Caco-2 (cell line): ENCODE measurements at regions not wholly inside any gene's neighbourhood (a gene's known extent, or its start where the extent isn't known, plus 50 kb on each side); places are given as distances from the start of the nearest gene placed in this dataset.
A peak's percentile ranks its signal among the peaks of the same experiment; 100 is the strongest.

Experiments
- BruUV-seq: library from RNA; stranded (reverse); fragments of 400-500 nt; replicated peaks from 2 replicates; lab custom pipeline; 2021; lab: Mats Ljungman, UMichigan
- CTCF ChIA-PET: fragments of 300-600 bp; sonication (Branson Sonifier 250); formaldehyde crosslinking; loops from one replicate; lab custom pipeline; 2022; ENCODE audit warnings: antibody characterized with exemption; lab: Charles Lee
- POLR2A ChIA-PET: fragments of 300-600 bp; sonication (Branson Sonifier 250); formaldehyde crosslinking; loops from one replicate; lab custom pipeline; 2022; ENCODE audit warnings: antibody characterized with exemption; lab: Charles Lee
- DNase-seq, 2 experiments: peaks; one replicate each; pipeline versions ENCODE4 v3.0.0 to v3.0.0-alpha.2; 2020 to 2022
- H3K27me3 ChIP-seq: replicated peaks from 2 replicates; pipeline ENCODE4 v1.6.0; 2011; ENCODE audit warnings: low read length; ENCODE audit not compliant: control insufficient read depth, insufficient read depth
- H3K36me3 ChIP-seq: 2 replicates; pipeline ENCODE4 v1.5.1; 2011; ENCODE audit warnings: low read length; ENCODE audit not compliant: control insufficient read depth, insufficient read depth
- H3K4me1 ChIP-seq: fragments of 250-450 bp; sonication (Bioruptor Pico); 2 replicates; pipeline ENCODE4 v1.5.1; 2020; ENCODE audit warnings: mild to moderate bottlenecking
- H3K4me3 ChIP-seq: 2 replicates; pipeline ENCODE4 v1.5.1; 2011; ENCODE audit warnings: low read depth, mild to moderate bottlenecking, control low read depth, low read length
- H3K9me3 ChIP-seq: fragments of 250-450 bp; sonication (Bioruptor Pico); 2 replicates; pipeline ENCODE4 v1.5.1; 2020; ENCODE audit warnings: mild to moderate bottlenecking, moderate library complexity
- H3K27ac Mint-ChIP-seq: one replicate; pipeline ENCODE4 v1.8.0; 2022; ENCODE audit warnings: mixed read lengths; ENCODE audit not compliant: unreplicated experiment
- H3K27me3 Mint-ChIP-seq: one replicate; pipeline ENCODE4 v1.8.0; 2022; ENCODE audit warnings: mixed read lengths; ENCODE audit not compliant: insufficient read depth, unreplicated experiment
- H3K36me3 Mint-ChIP-seq: one replicate; pipeline ENCODE4 v1.8.0; 2022; ENCODE audit warnings: mild to moderate bottlenecking, mixed read lengths; ENCODE audit not compliant: insufficient read depth, unreplicated experiment
- H3K4me1 Mint-ChIP-seq: one replicate; pipeline ENCODE4 v1.8.0; 2022; ENCODE audit warnings: low read depth, mixed read lengths; ENCODE audit not compliant: unreplicated experiment
- H3K4me3 Mint-ChIP-seq: one replicate; pipeline ENCODE4 v1.8.0; 2022; ENCODE audit warnings: mild to moderate bottlenecking, moderate library complexity, mixed read lengths; ENCODE audit not compliant: unreplicated experiment
- H3K9me3 Mint-ChIP-seq: one replicate; pipeline ENCODE4 v1.8.0; 2022; ENCODE audit warnings: mixed read lengths; ENCODE audit not compliant: unreplicated experiment
- CTCF ChIP-seq, 2 experiments: fragments of 200-600 bp in 1 of 2; IDR thresholded peaks; 1 replicate in 1 of 2; 2 replicates in 1 of 2; pipeline versions ENCODE4 v1.5.1 to v1.8.0; 2011 to 2022; ENCODE audit warnings: antibody characterized with exemption in 1 of 2, control low read depth in 1 of 2, inconsistent platforms in 1 of 2, low read depth in 1 of 2, low read length in 1 of 2, mild to moderate bottlenecking in 1 of 2, moderate library complexity in 1 of 2; ENCODE audit not compliant: insufficient read depth in 1 of 2, severe bottlenecking in 1 of 2, unreplicated experiment in 1 of 2
- intact Hi-C: fragments of 100-400 bp; cut with micrococcal nuclease; formaldehyde crosslinking; loops from one replicate; pipeline ENCODE4 v1.10.0; 2022; ENCODE audit not compliant: unreplicated experiment

GRCh38 chr6:43849844-43850243, 79.8 kb downstream of the VEGFA start:
- Histone ChIP-seq H3K4me1 (peaks cover 52% of the 10 kb centered on the region), H3K9me3 (no peaks in the 10 kb centered on the region), H3K27me3 (no peaks in the 10 kb centered on the region), H3K36me3 (no peaks in the 10 kb centered on the region), H3K4me3 (no peak overlapping the region)
- BruUV-seq = no TSS peak
- Mint-ChIP-seq H3K4me1 (peaks cover 37% of the 10 kb centered on the region), H3K36me3 (peaks cover 8% of the 10 kb centered on the region), H3K9me3 (no peaks in the 10 kb centered on the region), H3K27me3 (no peaks in the 10 kb centered on the region), H3K4me3 (no peak overlapping the region), H3K27ac (peak overlapping the region; percentile 90)
- no peak for TF ChIP-seq CTCF (IDR thresholded peaks at IDR 0.05; ENCODE audit: insufficient read depth in 1 of 2, low read depth in 1 of 2, low read length in 1 of 2, severe bottlenecking in 1 of 2, unreplicated experiment in 1 of 2)
- intact Hi-C loops = loop anchor here (5.0 kb wide), 1 partner anchor 62 kb away; no protein-coding TSS in a partner anchor
- ChIA-PET POLR2A (no interaction called here), CTCF (no interaction called here)
- DNase-seq = no peak

DNA sequence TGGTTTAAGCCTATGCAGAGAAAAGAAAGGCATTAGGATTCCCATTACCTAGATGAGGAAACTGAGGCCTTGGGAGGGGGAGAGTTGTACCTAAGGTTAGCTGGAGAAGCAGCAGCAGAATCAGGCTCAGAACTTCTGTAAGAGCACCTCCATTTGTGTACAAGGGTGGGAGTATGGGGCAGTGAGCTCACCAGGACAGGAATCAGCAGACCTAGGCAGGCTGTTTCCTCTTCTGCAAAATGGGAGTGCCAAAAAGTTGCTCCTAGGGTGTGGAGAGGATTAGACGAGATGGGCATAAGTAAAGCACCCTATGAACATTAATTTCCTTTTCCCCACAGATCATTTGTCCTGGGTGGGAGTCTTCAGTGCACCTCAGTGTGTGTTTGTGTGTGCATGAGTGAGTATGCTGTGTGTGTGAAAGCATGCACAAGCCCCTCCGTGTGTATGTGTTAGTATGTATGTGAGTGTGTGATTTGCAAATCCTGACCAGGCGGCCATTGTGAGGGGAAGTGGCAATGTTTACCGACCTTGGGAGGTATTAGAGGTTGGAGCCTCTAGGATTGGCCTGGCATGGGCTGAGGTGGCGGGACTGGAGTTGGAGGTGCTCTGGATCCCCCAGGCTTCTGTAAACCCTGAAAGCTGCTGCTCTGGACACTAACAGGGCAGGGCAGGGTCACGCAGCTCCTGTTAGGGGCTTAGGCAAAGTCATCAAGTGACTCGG, 78.8 kb downstream of the VEGFA start:
- H3K4me3 Mint-ChIP-seq = no peak overlapping the region
- BruUV-seq = no TSS peak
- no peak overlapping the region for H3K4me3 ChIP-seq

More for the DNA sequence above, 78.8 kb downstream of the VEGFA start:
- peak overlapping the region; percentile 10 for H3K27ac Mint-ChIP-seq
- H3K27me3 Mint-ChIP-seq = no peaks in the 10 kb centered on the region
- ChIA-PET POLR2A (interaction anchor here (0.6 kb wide), 1 partner anchor 12 kb away, joined by 3 read pairs; no protein-coding TSS in a partner anchor), CTCF (interaction anchor here (1.3 kb wide), 1 partner anchor 79 kb away, joined by 3 read pairs; the partner anchor contains the start of gene VEGFA)
- Histone ChIP-seq H3K4me1 (peaks cover 52% of the 10 kb centered on the region), H3K36me3 (no peaks in the 10 kb centered on the region), H3K9me3 (no peaks in the 10 kb centered on the region), H3K27me3 (no peaks in the 10 kb centered on the region)
- peaks cover 38% of the 10 kb centered on the region for H3K4me1 Mint-ChIP-seq
- intact Hi-C loops = no loop called here
- H3K9me3 Mint-ChIP-seq = no peaks in the 10 kb centered on the region
- TF ChIP-seq CTCF (IDR thresholded peaks at IDR 0.05; ENCODE audit: insufficient read depth in 1 of 2, low read depth in 1 of 2, low read length in 1 of 2, severe bottlenecking in 1 of 2, unreplicated experiment in 1 of 2) = no peak
- peaks cover 8% of the 10 kb centered on the region for H3K36me3 Mint-ChIP-seq
- DNase-seq = no peak
